ENCODE measurements at regions not wholly inside any gene's neighbourhood (a gene's known extent, or its start where the extent isn't known, plus 50 kb on each side); places are given as distances from the start of the nearest gene placed in this dataset.

DNA sequence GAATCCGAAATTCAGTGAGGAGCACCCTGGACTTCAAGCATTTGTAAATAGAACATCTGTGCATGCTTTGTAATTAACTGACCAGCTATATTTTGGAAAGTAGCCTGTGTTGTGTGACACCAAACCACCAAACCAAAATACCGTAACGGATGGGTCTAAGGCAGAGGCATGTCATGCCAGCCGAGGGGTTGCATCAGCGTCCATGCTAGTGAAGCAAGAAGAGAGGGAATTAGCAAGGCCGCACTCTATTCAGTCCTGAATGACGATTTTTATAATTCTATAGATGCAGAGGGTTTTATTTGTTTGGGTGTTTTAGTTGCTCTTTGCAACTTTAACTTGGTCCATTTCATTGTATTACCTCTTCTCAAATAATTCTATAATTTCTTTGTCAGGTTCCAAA is 116.8 kb upstream of the SMYD2 start:
- H3K4me1 ChIP-seq (ENCODE audit: insufficient read depth, low read length), result no peaks in the 10 kb centered on the region
- no peaks in the 10 kb centered on the region for H3K36me3 ChIP-seq (ENCODE audit: insufficient read depth, low read length)
- no peak overlapping the region for H3K4me3 ChIP-seq (ENCODE audit: low read depth in 1 of 2, low read length in 2 of 2)
- H3K9me3 ChIP-seq (ENCODE audit: insufficient read depth, low read length, severe bottlenecking), result no peaks in the 10 kb centered on the region
- ATAC-seq (ENCODE audit: insufficient read depth, low read depth) (no peak), DNase-seq (no peak)
- TF ChIP-seq, protein P1, sequence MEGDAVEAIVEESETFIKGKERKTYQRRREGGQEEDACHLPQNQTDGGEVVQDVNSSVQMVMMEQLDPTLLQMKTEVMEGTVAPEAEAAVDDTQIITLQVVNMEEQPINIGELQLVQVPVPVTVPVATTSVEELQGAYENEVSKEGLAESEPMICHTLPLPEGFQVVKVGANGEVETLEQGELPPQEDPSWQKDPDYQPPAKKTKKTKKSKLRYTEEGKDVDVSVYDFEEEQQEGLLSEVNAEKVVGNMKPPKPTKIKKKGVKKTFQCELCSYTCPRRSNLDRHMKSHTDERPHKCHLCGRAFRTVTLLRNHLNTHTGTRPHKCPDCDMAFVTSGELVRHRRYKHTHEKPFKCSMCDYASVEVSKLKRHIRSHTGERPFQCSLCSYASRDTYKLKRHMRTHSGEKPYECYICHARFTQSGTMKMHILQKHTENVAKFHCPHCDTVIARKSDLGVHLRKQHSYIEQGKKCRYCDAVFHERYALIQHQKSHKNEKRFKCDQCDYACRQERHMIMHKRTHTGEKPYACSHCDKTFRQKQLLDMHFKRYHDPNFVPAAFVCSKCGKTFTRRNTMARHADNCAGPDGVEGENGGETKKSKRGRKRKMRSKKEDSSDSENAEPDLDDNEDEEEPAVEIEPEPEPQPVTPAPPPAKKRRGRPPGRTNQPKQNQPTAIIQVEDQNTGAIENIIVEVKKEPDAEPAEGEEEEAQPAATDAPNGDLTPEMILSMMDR (IDR thresholded peaks at IDR 0.05; ENCODE audit: borderline replicate concordance, extremely low read depth, low read length, poor library complexity, severe bottlenecking), result no peak
- TF ChIP-seq EZH2 (IDR thresholded peaks at IDR 0.05; ENCODE audit: borderline replicate concordance, low read depth, low read length, severe bottlenecking), result no peak
- no peak overlapping the region for H3K9ac ChIP-seq (ENCODE audit: low read depth, low read length)
- H3K27me3 ChIP-seq (ENCODE audit: insufficient read depth, low read length, poor library complexity), result no peaks in the 10 kb centered on the region
- no peak overlapping the region for H2AFZ ChIP-seq (ENCODE audit: low read depth, low read length)
- no peak overlapping the region for H3K27ac ChIP-seq (ENCODE audit: low read length)
- no peaks in the 10 kb centered on the region for H3K79me2 ChIP-seq (ENCODE audit: insufficient read depth, low read length)
- no peak overlapping the region for H3K4me2 ChIP-seq (ENCODE audit: insufficient read depth, low read length)
- no peaks in the 10 kb centered on the region for H4K20me1 ChIP-seq (ENCODE audit: insufficient read depth, low read length)

DNA sequence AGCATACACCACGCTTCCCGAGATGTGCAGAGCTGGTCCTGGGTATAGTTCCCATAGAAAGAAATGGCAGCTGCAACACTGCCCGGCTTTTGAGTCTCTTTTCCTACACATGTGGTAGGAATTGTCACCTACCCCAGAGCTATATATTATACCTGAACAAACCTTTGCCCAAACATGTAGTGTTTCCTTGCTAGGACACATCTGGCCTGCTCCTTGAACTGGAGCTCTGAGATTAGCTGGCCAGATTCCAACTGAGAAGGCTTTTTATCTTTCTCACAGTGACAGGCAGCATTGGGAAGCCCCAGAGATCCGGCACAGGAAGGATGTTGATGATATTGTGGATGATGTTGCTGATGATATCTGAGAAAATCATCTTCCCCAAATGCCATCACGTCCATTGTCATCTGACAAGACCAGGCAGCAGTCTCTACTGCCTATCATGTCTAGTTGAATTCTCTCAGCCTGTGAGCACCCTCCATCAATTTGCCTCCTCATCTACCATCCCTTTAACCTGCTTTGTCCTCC is 115.0 kb upstream of the SMYD2 start:
- no peak for TF ChIP-seq EZH2 (IDR thresholded peaks at IDR 0.05; ENCODE audit: borderline replicate concordance, low read depth, low read length, severe bottlenecking)
- TF ChIP-seq, protein P1 (IDR thresholded peaks at IDR 0.05; ENCODE audit: borderline replicate concordance, extremely low read depth, low read length, poor library complexity, severe bottlenecking), result no peak
- H3K4me1 ChIP-seq (ENCODE audit: insufficient read depth, low read length), result no peaks in the 10 kb centered on the region

DNA sequence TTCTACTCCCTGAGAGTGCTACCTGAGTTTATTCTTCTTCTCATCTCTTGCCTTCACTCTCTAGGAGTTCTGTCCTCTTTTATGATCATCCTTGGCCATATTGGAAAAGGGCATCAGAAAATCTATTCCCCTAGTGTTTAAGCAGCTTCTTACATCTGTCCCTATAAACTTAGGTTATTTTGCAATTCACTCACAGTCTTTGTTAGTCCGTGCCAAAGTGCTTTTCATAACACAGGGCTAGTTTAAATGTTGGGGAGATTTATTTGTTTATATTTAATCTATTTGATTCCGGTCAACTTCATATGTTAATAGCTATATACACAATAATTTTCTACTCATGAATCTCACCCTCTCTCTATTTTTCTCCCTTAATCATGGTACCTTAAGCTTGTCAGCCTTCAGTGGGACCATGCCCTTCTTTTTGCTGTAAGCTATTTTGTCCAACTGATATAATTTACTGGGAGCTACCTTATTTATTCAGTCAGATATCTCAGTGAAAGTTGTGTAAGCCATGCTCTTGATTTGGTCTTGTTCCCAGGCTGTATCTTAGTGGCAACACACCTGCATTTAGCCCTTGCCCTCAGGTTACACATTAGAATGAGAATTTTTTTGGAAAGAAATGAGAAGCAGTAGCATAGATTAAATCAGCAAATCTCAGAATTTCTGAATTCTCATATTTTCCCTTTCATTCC is 106.3 kb upstream of the SMYD2 start:
- DNase-seq (no peak), ATAC-seq (ENCODE audit: insufficient read depth, low read depth) (no peak)
- no peak overlapping the region for H3K9ac ChIP-seq (ENCODE audit: low read depth, low read length)
- H3K27me3 ChIP-seq (ENCODE audit: insufficient read depth, low read length, poor library complexity), result peaks cover 12% of the 10 kb centered on the region
- H2AFZ ChIP-seq (ENCODE audit: low read depth, low read length), result no peak overlapping the region
- H3K4me1 ChIP-seq (ENCODE audit: insufficient read depth, low read length), result no peaks in the 10 kb centered on the region
- TF ChIP-seq, protein P1 (IDR thresholded peaks at IDR 0.05; ENCODE audit: borderline replicate concordance, extremely low read depth, low read length, poor library complexity, severe bottlenecking), result no peak
- TF ChIP-seq EZH2 (IDR thresholded peaks at IDR 0.05; ENCODE audit: borderline replicate concordance, low read depth, low read length, severe bottlenecking), result no peak
- no peaks in the 10 kb centered on the region for H4K20me1 ChIP-seq (ENCODE audit: insufficient read depth, low read length)
- no peaks in the 10 kb centered on the region for H3K36me3 ChIP-seq (ENCODE audit: insufficient read depth, low read length)
- no peak overlapping the region for H3K27ac ChIP-seq (ENCODE audit: low read length)
- H3K4me2 ChIP-seq (ENCODE audit: insufficient read depth, low read length), result no peak overlapping the region
- H3K4me3 ChIP-seq (ENCODE audit: low read depth in 1 of 2, low read length in 2 of 2), result no peak overlapping the region
- no peaks in the 10 kb centered on the region for H3K79me2 ChIP-seq (ENCODE audit: insufficient read depth, low read length)
- H3K9me3 ChIP-seq (ENCODE audit: insufficient read depth, low read length, severe bottlenecking), result no peaks in the 10 kb centered on the region

More for the DNA sequence above, 115.0 kb upstream of the SMYD2 start:
- H3K9ac ChIP-seq (ENCODE audit: low read depth, low read length), result no peak overlapping the region
- H3K27me3 ChIP-seq (ENCODE audit: insufficient read depth, low read length, poor library complexity), result peaks cover 8% of the 10 kb centered on the region
- H3K79me2 ChIP-seq (ENCODE audit: insufficient read depth, low read length), result no peaks in the 10 kb centered on the region
- DNase-seq, result no peak
- no peak overlapping the region for H3K27ac ChIP-seq (ENCODE audit: low read length)
- H2AFZ ChIP-seq (ENCODE audit: low read depth, low read length), result no peak overlapping the region
- H3K4me3 ChIP-seq (ENCODE audit: low read depth in 1 of 2, low read length in 2 of 2), result no peak overlapping the region
- no peaks in the 10 kb centered on the region for H3K9me3 ChIP-seq (ENCODE audit: insufficient read depth, low read length, severe bottlenecking)
- no peak overlapping the region for H3K4me2 ChIP-seq (ENCODE audit: insufficient read depth, low read length)
- H4K20me1 ChIP-seq (ENCODE audit: insufficient read depth, low read length), result no peaks in the 10 kb centered on the region
- H3K36me3 ChIP-seq (ENCODE audit: insufficient read depth, low read length), result no peaks in the 10 kb centered on the region
- ATAC-seq (ENCODE audit: insufficient read depth, low read depth), result no peak

All from DND-41 (cell line).